Activated CD4-positive, alpha-beta T cell treated with anti-CD3 and anti-CD28 coated beads, Interleukin-2, amount 50 U/mL, for 1 hour (primary cell): ENCODE measurements at regions not wholly inside any gene's neighbourhood (a gene's known extent, or its start where the extent isn't known, plus 50 kb on each side); places are given as distances from the start of the nearest gene placed in this dataset.
"Not testable (repeated sequence)": the region's sequence is repeated elsewhere in the genome, so short reads cannot be mapped to it uniquely, and the experiment has no call there.

Experiments used
- DNase-seq: peaks from one replicate; pipeline ENCODE4 v3.0.0-alpha.2; 2020

DNA sequence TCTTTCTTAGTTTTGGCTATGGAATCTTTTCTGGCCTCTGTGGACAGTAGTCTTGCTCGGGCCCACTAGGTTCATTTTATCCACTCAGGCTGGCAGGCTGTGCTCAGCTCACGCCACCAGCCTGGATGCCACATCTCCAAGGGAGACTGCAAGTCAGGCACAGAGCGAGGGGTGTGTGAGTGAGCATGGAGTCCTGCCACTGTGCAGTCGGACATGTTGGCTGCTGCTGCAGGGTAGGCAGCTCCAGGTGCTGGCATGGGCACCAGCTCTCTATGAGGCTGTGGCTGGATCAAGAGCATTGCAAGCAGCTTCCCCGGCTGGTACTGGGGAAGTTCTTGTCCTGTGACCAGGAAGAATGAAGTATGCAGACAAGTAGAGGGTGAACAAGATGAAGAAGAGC is 158.9 kb downstream of the PCTP start:
- no peak for DNase-seq

DNA sequence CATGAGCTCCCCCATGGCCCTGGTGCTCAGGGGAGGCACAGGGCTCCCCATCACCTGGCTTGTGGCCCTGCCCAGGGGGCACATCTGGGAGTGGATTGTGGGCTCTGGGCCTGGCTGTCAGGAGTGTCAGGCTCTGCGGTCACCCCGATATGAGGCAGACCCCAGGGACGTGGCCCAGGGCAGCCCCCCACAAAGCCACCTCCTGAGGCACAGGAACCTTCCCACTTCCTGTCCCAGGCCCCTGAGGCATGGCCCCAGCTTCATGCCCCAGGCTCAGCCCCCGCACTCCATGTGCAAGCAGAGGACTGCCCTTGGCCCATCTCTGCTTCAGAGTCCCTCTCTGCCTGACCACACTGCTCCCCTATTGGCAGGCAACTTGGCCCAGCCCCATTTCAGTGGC is 160.3 kb downstream of the PCTP start:
- DNase-seq, result no peak

DNA sequence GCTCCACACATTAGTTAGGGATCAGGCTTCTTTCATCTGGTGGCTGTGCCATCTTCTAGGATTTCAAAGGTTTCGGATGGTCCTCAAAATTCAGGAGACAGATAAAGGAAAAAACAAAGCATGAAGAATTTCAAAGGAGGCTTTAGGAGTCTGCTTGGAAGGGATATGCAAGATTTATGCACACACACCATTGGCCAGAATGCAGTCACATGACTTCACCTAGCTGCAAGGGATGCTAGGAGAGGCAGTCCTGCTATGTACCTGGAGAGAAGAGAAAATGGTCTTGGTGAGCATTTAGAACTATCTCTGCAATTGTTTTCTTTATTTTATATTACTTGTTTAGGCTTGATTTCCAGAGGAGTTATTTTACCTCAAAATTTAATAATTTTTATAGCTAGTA is 174.6 kb downstream of the PCTP start:
- DNase-seq, result no peak

DNA sequence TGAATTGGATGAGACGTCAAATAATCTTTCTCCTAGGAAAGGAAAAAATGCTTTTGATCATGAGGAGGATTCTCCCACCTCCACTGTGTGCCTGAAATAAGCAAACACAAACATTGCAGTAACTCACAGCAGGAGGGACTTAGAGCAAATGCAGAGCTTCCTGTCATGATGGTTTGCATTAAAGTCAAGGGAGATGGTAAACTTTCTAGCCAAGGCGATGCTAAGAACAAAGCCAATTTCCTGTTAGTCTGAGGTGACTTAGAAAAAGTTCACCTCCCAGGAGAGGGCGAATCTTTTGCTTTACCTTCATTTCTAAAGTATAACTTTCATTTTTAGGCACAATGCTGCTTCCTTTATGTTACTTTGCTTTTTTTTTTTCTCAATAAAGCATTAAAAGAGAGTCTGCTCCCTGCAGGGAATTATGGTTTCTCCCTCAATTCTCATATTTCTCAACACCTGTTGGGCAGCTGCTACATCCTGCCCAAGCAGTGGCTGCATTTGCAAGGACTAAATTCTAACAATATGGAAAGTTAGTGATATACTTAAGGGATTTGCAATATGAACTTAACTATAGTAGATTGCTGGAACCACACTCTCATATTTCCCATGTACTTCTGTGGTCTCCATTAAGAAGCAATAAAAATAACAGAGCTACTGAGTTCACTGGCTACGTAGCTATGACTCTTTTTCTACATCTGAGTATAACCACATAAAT is 175.6 kb downstream of the PCTP start:
- no peak for DNase-seq

DNA sequence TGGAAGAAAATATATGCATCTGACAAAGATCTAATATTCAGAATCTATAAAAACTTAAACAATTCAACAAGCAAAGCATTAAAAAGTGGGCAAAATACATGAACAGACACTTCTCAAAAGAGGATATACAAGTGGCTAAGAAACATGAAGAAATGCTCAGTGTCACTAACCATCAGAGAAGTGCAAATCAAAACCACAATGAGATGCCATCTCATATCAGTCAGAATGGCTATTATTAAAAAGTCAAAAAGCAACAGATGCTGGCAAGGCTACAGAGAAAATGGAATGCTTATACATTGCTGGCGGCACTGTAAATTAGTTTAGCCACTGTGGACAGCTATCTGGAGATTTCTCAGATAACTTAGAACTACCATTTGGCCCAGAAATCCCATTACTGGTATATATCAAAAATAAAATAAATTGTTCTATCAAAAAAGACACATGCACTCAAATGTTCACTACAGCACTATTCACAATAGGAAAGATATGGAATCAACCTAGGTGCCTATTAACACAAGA is 179.5 kb downstream of the PCTP start:
- DNase-seq, result no peak

DNA sequence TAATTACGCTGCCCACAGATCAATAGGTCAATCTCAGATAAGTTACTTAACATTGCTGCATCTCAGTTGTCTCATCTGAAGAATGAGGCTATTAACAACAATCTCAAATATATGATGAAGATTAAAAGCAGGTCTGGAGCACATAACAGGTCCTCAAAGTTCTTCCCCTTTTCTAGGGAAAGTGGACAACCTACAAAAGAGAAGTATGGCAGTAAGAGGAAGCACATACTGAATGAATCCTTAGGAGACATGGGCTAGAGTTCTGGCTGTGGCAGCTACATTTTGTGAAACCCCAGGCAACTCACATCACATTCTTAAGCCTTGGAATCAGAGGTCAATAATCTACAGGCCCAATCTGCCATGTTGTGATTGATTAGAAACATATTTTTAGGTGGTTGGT is 180.6 kb downstream of the PCTP start:
- no peak for DNase-seq

DNA sequence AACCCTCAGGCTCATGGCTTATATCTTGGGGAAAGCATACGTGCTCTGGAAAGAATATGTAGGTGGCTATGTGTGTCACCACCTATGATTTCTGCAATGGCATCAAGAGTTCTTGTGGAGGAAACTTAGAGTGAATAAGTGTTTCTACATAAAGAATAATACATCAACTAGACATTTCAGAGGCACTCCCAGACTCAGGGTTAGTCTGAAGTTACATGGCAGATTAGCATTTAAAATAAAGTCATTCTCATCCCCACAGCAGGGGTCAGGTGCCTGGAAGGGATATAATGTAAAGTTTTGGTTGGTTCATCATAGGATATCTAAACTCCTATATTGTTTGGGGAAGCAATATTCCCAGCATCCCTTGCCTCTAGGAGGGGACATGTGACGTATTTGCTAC is 182.1 kb downstream of the PCTP start:
- no peak for DNase-seq

DNA sequence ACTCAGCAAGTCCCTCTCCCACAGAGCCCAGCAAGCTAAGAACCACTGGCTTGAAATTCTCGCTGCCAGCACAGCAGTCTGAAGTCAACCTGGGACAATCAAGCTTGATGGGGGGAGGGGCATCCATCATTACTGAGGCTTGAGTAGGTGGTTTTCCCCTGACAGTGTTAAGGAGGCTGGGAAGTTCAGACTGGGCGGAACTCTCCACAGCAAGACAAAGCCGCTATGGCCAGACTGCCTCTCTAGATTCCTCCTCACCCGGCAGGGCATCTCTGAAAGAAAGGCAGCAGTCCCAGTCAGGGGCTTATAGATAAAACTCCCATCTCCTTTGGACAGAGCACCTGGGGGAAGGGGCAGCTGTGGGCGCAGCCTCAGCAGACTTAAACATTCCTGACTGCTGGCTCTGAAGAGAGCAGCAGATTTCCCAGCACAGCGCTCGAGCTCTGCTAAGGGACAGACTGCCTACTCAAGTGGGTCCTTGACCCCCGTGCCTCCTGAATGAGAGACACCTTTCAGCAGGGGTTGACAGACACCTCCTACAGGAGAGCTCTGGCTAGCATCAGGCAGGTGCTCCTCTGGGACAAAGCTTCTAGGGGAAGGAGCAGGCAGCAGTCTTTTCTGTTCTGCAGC is 188.4 kb downstream of the PCTP start:
- not testable (repeated sequence) for DNase-seq

DNA sequence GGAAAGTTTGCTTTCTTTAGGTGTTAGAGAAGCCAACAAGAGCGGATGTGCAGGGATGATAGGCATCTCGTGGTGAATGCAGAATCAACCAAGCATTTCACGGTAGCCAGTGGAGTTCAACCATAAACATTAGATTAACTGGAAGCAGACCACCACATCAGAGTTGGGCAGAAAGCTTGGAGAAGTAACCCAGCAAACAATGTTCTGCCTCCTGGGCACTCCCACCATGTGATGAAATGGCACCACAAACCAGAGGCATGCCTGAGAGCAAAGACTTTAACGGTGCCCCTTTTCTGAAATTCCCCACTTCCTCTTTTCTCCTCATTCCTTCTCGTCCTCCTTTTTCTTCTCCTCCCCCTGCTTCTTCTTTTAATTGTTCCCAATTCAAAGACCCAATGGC is 193.5 kb upstream of the ANKFN1 start:
- no peak for DNase-seq

DNA sequence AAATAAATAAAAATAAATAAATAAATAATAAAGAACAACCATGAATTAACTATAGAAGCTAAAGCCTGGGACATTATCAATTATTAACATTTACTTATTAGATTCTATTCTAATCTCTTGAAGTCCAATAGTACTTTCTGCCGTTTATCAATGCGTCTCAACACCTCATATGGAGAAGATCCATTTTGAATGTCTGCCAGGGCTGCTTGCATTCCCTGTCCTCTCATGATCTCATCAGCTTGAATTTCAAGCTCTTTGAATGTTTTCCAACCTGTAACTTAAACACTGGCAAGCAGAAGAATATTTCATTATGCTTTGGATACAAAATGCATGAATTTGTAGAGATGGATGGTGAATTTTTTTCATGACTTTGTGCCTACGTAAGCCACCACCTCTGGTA is 191.9 kb upstream of the ANKFN1 start:
- no peak for DNase-seq

DNA sequence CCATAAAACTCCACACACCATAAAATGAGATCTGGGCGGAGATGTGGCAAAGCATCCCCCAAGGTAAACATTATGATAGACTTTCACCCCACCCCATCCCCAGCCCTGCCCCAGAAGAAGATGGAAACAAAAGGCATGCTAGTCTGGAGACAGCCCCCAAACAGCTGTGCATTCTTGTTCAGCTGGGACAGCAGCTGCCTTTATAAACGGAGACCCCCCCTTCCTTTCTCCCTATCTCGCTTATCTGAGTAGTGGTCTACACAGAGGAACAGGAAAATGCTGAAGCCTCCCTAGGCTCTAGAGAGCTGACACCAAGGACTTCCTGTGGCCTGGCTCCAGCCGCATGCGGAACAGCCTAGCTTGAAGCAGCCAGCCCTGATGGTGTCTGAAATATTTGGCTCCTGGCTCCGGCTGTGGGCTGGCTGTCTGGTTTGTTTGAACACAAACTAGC is 190.3 kb upstream of the ANKFN1 start:
- DNase-seq, result no peak

DNA sequence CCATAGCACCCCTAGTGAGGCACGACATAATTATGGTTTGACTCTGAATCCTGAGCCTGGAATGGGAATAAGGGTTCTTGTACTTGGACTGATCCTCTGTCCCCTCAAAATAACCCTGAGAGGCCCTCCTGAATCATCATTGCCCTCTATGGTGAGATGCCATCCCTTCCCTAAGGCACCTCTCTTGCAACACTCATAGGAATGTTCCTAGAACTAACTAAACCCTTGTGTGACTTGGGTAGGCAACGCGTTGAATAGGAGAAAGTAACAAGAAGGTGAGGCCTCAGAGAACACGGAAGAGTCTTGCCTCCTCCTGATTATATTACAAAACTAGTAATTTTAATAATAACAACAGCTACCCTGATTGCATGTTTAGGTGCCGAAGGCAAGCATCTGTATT is 189.1 kb upstream of the ANKFN1 start:
- DNase-seq, result no peak

DNA sequence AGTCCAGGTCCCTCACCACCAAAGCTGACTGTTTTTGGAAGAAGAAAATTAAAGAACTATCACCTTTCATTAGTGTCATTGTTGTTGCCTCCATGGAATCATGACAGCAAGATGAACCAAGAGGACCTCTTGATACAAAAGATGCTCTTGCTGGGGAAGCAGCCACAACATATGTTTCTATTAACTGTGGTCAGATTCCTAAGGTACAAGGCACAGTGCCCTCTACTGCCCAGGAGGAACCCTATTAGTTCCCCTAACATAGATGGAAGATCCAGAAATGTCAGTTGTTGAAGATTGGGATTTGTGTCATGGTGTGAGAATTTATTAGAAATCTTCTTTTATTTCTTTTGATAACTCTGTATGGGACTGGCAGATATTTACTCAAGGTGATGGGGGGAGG is 188.2 kb upstream of the ANKFN1 start:
- no peak for DNase-seq

DNA sequence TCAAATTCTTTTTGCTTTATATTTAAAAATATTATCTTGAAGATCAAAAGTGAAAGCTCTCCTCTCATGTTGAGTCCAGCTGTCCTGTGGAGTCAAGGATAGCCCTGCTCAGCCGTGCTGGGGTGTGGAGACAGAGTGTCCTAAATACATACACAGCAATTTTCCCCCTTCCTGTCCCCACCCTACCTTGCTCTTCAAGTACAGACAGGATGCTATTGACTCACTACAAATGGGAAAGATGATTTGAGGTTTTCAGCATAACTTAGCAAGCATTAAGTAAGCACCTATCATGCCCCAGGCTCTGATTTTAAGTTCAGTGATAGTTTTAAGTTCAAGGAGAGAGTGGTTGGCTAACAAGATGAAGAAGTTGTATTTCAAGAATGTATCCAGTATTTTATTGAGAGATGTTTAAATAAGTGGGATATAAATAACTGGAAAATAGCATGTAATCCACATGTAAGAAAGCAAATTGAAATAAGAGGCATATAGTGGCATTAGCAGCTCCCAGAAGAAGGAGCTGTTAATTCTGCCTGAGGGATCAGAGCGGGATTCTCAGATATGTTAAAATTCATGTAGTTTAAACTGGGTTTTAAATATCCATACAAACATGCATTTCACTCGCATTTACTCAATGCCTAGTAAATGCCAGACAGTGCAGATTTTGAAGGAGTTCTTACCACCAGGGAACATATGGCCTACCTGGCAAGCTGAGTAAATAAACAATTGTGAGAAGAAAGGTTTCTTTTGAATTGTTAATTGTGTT is 183.5 kb upstream of the ANKFN1 start:
- no peak for DNase-seq

DNA sequence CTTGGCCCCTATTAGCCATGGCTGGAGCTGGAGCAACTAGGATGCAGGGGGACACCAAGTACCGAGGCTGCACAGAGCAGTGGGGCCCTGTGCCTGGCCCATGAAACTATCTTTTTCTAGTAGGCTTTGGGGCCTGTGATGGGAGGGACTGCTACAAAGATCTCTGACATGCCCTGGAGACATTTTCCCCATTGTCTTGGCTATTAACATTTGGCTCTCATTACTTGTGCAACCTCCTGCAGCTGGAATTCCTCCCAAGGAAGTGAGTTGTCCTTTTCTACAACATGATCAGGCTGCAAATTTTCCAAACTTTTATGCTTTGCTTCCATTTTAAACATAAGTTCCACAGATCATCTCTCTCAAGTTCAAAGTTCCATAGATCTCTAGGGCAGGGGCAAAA is 174.7 kb upstream of the ANKFN1 start:
- no peak for DNase-seq

DNA sequence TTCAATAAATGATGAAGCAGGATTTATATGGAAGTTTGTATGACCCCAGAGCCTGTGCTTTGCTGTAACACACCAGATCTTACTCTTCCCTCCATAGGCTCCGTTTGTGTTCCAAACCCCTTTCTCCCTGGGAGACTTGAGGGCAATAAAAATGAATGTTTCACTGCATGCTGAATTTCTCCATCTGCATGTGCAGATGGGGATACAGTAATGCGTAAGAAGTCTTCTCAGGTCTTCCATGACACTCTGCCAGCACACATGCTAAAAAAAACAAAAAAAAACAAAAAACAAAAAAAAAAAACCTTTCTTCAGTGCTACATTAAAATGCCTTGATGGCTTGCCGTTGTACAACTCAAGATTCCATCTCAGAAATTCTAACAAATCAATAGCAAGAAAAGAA is 170.2 kb upstream of the ANKFN1 start:
- no peak for DNase-seq

DNA sequence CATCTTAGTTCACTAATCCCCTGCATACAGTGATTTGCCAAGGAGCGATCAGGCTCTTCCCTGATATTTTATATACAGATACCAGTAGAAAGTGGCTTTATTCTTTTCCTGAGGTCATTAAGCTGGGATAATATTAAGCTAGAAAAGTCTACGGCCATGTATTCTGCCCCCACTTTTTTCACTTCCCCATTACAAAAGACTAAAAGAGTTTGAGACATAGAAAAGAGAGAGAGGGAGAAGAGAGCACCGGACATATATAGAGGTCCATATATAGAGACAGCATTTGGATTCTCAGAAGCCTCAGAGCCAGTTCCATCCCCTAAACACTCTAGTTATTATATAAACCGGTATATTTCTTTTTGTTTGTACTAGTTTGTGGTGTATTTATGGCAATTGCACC is 166.5 kb upstream of the ANKFN1 start:
- DNase-seq, result no peak

DNA sequence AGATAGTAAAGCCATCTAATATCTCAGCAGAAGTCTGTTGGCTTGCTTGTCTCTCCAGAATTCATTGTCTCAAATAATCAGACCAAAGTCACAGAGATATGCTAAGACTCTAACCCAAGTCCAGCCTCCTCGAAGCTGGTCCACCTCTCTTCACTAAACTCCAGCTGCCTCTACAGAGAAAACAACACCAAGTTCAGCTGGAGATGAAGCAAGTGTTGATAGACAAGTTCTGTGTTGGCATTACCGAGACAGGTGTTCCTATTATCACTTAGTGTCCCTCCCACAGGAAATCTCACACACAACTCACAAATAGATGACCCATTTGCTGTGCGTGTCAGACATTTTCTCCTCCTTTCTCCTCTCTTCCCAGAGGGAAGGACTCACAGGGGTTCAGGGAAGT is 164.4 kb upstream of the ANKFN1 start:
- DNase-seq, result no peak

DNA sequence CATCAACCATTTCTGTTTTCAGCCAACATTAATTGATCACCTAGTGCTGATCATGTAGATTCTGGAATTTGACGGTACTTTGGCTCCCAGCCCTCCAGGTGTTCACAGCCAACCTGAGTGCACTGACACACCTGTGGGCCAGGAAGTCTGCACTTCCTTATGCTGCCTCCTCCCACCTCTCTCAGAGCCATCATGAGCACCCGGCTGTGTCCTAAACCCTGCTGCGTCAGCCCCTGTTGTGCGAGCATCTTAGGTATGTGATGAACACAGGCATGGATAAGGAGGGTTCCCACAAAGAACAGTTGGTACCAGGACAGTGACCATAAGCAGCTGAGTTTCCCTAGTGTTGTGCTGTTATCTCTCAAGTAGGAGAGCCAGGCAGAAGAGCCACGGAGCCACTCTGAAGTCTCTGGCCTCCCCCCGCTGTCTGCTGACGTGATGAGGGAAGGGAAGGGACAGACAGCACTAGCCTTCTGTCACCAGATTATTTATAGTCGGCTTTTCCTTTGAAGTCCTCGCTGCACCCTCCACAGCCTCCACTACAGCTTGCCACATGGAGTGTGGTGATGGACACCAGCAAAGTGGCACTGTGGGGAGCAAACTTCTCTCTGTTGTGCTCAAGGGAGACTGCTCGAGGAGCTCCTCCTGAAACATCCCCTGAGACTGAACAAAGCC is 162.8 kb upstream of the ANKFN1 start:
- no peak for DNase-seq

DNA sequence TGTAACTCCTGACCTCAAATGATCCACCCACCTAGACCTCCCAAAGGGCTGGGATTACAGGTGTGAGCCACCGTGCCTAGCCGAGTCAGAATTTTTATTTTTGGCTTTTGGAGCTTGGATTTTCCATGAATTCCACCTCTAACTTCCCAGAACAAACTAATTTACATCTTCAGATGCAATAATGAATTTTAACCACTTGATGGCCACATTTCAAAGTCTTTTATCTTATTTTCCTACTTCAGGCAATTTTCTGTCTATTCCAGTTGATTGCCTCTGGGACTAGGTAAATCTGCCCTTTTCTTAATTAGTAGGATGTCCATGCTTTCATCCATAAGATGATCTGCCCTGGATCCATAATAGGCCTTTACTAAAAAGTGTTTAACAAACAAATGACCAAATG is 156.4 kb upstream of the ANKFN1 start:
- DNase-seq, result no peak

DNA sequence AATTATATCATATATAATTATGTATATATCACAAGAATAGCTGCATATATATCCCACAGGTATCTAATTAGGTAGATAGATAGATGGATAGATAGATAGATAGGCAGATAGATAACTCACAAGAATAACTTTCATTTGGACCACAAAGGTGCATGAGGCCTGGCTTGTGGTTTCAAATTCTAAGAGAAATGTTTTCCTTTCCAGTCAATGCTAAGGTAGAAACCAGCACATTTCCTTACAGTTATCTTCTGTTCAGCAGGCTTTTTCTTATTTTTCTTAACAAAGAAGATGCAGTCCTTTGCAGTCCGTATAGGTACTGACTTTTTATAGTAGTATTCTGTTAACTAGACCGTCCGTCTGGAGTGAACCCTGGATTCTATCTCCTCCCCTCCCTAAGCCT is 152.9 kb upstream of the ANKFN1 start:
- no peak for DNase-seq

DNA sequence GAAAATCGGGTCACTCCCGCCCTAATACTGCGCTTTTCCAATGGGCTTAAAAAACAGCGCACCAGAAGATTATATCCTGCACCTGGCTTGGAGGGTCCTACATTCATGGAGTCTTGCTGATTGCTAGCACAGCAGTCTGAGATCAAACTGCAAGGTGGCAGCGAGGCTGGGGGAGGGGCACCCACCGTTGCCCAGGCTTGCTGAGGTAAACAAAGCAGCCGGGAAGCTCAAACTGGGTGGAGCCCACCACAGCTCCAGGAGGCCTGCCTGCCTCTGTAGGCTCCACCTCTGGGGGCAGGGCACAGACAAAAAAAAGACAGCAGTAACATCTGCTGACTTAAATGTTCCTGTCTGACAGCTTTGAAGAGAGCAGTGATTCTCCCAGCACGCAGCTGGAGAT is 150.6 kb upstream of the ANKFN1 start:
- peak; percentile 11 for DNase-seq
